Activated CD4-positive, alpha-beta memory T cell treated with anti-CD3 and anti-CD28 coated beads, Interleukin-2, amount 10 ng/mL, durations not matched to agents 7 days and 5 days (primary cell): ENCODE measurements at regions not wholly inside any gene's neighbourhood (a gene's known extent, or its start where the extent isn't known, plus 50 kb on each side); places are given as distances from the start of the nearest gene placed in this dataset.

Source experiments
- CTCF ChIA-PET: fragments of 350-600 bp; sonication (Branson Sonifier 250); formaldehyde crosslinking; loops from one replicate; lab custom pipeline; 2021; ENCODE audit warnings: antibody characterized with exemption, inconsistent platforms; lab: Charles Lee
- POLR2A ChIA-PET: fragments of 350-600 bp; sonication (Branson Sonifier 250); formaldehyde crosslinking; loops from one replicate; lab custom pipeline; 2021; ENCODE audit warnings: antibody characterized with exemption; lab: Charles Lee
- DNase-seq: peaks from one replicate; pipeline ENCODE4 v3.0.0-alpha.2; 2020
- H3K27ac Mint-ChIP-seq: one replicate; pipeline ENCODE4 v1.8.0; 2021; ENCODE audit warnings: mild to moderate bottlenecking, mixed read lengths
- H3K27me3 Mint-ChIP-seq: one replicate; pipeline ENCODE4 v1.8.0; 2021; ENCODE audit warnings: mixed read lengths
- H3K36me3 Mint-ChIP-seq: one replicate; pipeline ENCODE4 v1.8.0; 2021; ENCODE audit warnings: low read depth, mixed read lengths
- H3K4me1 Mint-ChIP-seq: one replicate; pipeline ENCODE4 v1.8.0; 2021; ENCODE audit warnings: mixed read lengths
- H3K4me3 Mint-ChIP-seq: one replicate; pipeline ENCODE4 v1.8.0; 2021; ENCODE audit warnings: mild to moderate bottlenecking, mixed read lengths
- H3K9me3 Mint-ChIP-seq: one replicate; pipeline ENCODE4 v1.8.0; 2021; ENCODE audit warnings: mixed read lengths

DNA sequence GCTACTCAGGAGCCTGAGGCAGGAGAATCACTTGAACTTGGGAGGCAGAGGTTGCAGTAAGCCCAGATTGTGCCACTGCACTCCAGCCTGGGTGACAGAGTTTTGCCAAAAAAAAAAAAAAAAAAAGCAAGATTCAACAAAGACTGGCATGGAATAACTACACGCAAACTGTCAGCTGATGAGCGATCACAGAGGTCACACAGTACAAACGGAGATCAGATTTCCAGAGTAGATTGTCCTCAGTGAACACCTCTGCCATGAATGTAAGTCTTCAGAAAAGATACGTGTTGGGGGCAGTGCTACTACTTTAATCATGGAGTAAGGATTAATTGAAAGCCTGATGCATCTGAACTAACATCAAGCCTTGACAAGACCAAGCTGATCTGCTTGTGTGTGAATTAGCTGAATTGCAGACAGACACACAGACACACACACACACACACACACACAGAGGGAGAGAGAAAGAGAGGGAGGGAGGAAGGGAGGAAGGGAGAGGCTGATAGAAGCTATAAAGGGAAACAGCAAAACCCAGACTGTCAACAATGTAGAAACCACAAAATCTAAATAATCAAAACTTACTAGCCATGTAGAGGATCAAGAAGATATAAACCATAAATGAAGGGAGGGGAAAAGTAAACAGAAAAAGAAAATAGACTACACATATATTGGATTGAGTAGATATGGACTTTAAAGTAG, 222.9 kb upstream of the ZNF462 start:
- ChIA-PET CTCF (no interaction called here), POLR2A (no interaction called here)
- Mint-ChIP-seq H3K4me1 (no peaks in the 10 kb centered on the region), H3K36me3 (no peaks in the 10 kb centered on the region), H3K27ac (no peak overlapping the region), H3K27me3 (no peaks in the 10 kb centered on the region), H3K4me3 (no peak overlapping the region), H3K9me3 (peaks cover 12% of the 10 kb centered on the region)
- DNase-seq = no peak

DNA sequence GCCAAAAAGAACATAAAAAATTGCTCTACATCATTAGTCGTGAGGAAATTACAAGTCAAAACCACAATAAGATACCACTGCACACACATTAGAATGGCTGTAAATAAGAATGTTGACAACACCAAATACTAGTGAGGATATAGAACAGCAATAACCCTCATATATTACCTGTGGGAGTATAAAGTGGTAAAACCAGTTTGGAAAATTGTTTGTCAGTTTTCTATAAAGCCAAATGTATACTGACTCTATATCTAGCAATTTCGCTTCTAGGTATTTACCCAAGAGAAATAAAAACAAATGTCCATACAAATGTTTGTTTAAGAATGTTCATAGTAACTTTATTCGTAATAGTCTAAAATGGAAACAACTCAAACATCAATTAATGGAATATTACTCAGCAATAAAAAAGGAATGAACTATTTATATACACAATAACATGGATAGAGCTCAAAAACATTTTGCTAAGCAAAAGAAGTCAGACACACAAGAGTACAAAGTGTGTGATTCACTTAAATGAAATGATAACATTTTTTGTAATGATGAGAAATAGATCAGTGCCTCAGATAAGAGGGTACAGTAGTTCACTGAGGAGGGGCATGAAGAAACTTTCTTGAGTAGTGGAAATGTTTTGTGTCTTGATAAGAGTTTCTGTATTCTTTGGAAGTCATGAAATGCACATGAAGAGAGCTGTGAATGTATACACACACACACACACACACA, 219.6 kb upstream of the ZNF462 start:
- Mint-ChIP-seq H3K27me3 (no peaks in the 10 kb centered on the region), H3K27ac (no peak overlapping the region), H3K36me3 (no peaks in the 10 kb centered on the region), H3K4me1 (no peaks in the 10 kb centered on the region), H3K4me3 (no peak overlapping the region), H3K9me3 (peaks cover 17% of the 10 kb centered on the region)
- DNase-seq = no peak
- ChIA-PET CTCF (no interaction called here), POLR2A (no interaction called here)

DNA sequence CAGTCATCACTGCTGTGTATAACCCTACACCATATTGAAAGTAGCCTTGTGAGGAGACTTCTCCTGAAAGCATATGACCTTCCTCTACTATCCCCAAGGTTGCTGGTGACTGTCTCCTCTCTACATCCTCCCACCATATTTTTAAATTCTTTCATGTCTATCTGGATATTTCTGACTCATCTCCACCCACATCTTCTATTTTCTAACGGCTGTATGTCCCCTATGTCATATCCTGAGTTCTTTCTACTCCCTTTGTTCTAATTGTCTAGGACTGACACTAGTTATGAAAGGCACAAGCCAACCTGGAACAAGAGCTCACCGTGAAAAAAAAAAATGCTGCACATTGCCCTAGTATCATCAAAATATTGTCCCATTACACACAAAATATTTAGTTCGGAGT, 218.3 kb upstream of the ZNF462 start:
- Mint-ChIP-seq H3K27ac (no peak overlapping the region), H3K36me3 (no peaks in the 10 kb centered on the region), H3K4me1 (no peaks in the 10 kb centered on the region), H3K9me3 (peaks cover 17% of the 10 kb centered on the region), H3K27me3 (no peaks in the 10 kb centered on the region), H3K4me3 (no peak overlapping the region)
- ChIA-PET POLR2A (no interaction called here), CTCF (no interaction called here)
- no peak for DNase-seq

DNA sequence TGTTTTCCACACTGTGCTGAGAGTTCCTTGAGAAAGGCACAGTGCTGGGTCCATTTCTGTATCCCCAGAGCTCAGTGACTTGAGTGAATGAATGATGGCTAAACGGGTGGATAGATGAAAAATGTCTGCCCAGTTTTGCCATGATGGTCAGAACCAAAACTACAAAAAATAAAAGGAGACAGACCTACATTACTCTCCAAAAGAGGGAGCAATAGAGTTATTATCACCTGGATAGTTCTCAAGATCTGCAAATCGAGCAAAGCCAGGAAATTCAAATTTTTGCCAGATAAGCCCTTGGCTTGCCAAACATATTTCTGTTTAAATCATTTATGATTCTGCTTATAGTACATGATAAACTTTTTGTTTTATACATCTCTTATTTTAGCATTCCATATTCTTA, 214.2 kb upstream of the ZNF462 start:
- DNase-seq = no peak
- CTCF ChIA-PET = no interaction called here
- Mint-ChIP-seq H3K9me3 (peaks cover 14% of the 10 kb centered on the region), H3K27ac (no peak overlapping the region), H3K4me1 (no peaks in the 10 kb centered on the region), H3K27me3 (no peaks in the 10 kb centered on the region), H3K4me3 (no peak overlapping the region), H3K36me3 (no peaks in the 10 kb centered on the region)
- POLR2A ChIA-PET = no interaction called here

GRCh38 chr9:106649664-106650063, 213.3 kb upstream of the ZNF462 start:
- CTCF ChIA-PET = no interaction called here

DNA sequence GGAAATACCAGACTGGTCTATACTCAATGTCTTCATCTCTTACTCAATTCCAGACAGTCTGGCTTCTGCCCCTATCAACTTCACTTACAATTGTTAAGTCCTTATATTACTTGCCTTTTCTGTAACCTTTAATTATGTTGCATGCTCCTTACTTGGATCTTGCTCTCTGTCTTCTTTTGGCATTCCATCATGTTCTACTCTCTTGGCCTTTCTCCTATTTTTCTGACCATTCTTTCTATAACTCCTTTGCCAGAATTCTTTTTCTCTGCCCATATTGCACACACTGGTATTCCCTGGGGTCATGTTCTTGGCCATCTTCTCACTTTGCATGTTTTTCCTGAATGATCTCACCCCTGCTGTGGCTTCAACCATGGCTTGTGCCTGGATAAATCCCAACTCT, 209.8 kb upstream of the ZNF462 start:
- Mint-ChIP-seq H3K27me3 (no peaks in the 10 kb centered on the region), H3K27ac (no peak overlapping the region), H3K4me1 (no peaks in the 10 kb centered on the region), H3K4me3 (no peak overlapping the region), H3K36me3 (no peaks in the 10 kb centered on the region), H3K9me3 (peaks cover 13% of the 10 kb centered on the region)
- POLR2A ChIA-PET = no interaction called here
- DNase-seq = no peak
- CTCF ChIA-PET = no interaction called here

More at GRCh38 chr9:106649664-106650063, 213.3 kb upstream of the ZNF462 start:
- no peaks in the 10 kb centered on the region for H3K36me3 Mint-ChIP-seq
- peaks cover 17% of the 10 kb centered on the region for H3K9me3 Mint-ChIP-seq
- no peak overlapping the region for H3K4me3 Mint-ChIP-seq
- POLR2A ChIA-PET = no interaction called here
- H3K27me3 Mint-ChIP-seq = no peaks in the 10 kb centered on the region
- DNase-seq = no peak
- no peaks in the 10 kb centered on the region for H3K4me1 Mint-ChIP-seq
- no peak overlapping the region for H3K27ac Mint-ChIP-seq

- Mint-ChIP-seq H3K9me3 (peaks cover 20% of the 10 kb centered on the region), H3K27ac (no peak overlapping the region), H3K4me1 (no peaks in the 10 kb centered on the region), H3K27me3 (no peaks in the 10 kb centered on the region), H3K36me3 (no peaks in the 10 kb centered on the region), H3K4me3 (no peak overlapping the region)
- no peak for DNase-seq
- CTCF ChIA-PET = no interaction called here
- POLR2A ChIA-PET = no interaction called here
These were observed 207.0 kb upstream of the ZNF462 start for GRCh38 chr9:106655966-106656365.

DNA sequence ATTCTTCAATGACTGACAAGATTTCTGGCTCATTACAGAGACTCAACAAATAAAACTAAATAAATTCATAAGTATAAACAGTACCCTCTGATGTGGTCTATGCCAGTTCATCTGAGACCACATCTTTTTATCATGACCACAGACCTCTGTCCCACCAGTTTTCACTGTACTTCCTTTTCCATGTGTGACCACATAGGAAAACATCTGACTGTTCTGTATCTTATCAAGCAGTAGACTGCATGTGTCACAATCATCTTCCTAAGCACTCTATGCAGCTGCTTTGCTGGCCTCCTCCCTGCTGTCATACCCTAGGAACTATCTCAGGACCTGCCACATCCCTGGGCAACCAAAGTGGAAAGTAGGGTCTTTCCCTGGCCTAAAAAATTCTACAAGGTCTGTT, 205.0 kb upstream of the ZNF462 start:
- H3K4me3 Mint-ChIP-seq = no peak overlapping the region
- DNase-seq = no peak
- H3K4me1 Mint-ChIP-seq = no peaks in the 10 kb centered on the region
- H3K36me3 Mint-ChIP-seq = no peaks in the 10 kb centered on the region
- no peaks in the 10 kb centered on the region for H3K27me3 Mint-ChIP-seq
- CTCF ChIA-PET = no interaction called here
- H3K9me3 Mint-ChIP-seq = peaks cover 19% of the 10 kb centered on the region
- POLR2A ChIA-PET = no interaction called here
- H3K27ac Mint-ChIP-seq = no peak overlapping the region

GRCh38 chr9:106668534-106668933, 194.4 kb upstream of the ZNF462 start:
- no peaks in the 10 kb centered on the region for H3K36me3 Mint-ChIP-seq

DNA sequence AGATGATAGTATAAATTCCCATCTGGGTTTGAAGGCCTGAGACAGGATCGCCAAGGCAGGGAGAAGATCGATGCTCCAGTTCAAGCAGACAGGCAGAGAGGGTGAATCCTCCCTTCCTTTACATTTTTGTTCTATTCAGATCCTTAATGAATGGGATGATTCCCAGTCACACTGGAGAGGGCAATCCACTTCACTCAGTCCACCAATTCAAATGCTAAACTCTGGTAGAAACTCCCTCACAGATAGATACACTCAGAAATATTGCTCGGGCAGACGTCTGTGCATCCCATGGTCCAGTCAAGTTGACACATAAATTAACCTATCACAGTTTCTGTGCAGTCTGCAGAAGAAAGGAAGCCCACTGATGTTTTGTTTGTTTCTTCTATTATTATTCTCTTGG, 193.1 kb upstream of the ZNF462 start:
- POLR2A ChIA-PET = no interaction called here
- Mint-ChIP-seq H3K4me3 (no peak overlapping the region), H3K27ac (no peak overlapping the region), H3K36me3 (no peaks in the 10 kb centered on the region), H3K4me1 (no peaks in the 10 kb centered on the region), H3K27me3 (no peaks in the 10 kb centered on the region), H3K9me3 (peaks cover 2% of the 10 kb centered on the region)
- CTCF ChIA-PET = no interaction called here
- DNase-seq = no peak

More at GRCh38 chr9:106668534-106668933, 194.4 kb upstream of the ZNF462 start:
- peaks cover 2% of the 10 kb centered on the region for H3K9me3 Mint-ChIP-seq
- CTCF ChIA-PET = no interaction called here
- no peaks in the 10 kb centered on the region for H3K4me1 Mint-ChIP-seq
- H3K4me3 Mint-ChIP-seq = no peak overlapping the region
- POLR2A ChIA-PET = no interaction called here
- H3K27me3 Mint-ChIP-seq = no peaks in the 10 kb centered on the region
- no peak for DNase-seq
- H3K27ac Mint-ChIP-seq = no peak overlapping the region

GRCh38 chr9:106670418-106670817, 192.5 kb upstream of the ZNF462 start:
- H3K27me3 Mint-ChIP-seq = no peaks in the 10 kb centered on the region
- CTCF ChIA-PET = no interaction called here
- POLR2A ChIA-PET = no interaction called here
- H3K4me1 Mint-ChIP-seq = no peaks in the 10 kb centered on the region
- H3K9me3 Mint-ChIP-seq = peaks cover 4% of the 10 kb centered on the region
- no peak overlapping the region for H3K27ac Mint-ChIP-seq
- H3K4me3 Mint-ChIP-seq = no peak overlapping the region
- DNase-seq = no peak
- no peaks in the 10 kb centered on the region for H3K36me3 Mint-ChIP-seq

DNA sequence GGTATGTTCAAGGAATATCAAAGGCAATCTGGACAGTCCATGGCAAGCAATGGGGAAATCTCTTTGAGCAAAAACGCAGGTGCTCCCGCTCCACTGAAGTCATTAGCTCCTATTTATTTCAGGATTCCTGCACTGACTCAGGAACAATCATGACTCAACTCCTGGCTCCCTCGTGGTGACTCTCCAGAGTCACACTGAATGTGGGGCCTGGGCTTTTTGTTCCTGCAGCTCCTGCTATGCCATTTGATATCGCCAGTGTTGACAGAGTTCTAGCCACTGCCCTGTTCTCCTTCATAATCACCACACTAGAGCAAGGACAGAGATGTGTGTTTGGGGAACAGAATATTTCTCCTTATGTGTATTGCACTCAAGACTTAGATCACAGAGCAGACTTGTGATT, 187.2 kb upstream of the ZNF462 start:
- Mint-ChIP-seq H3K9me3 (peaks cover 11% of the 10 kb centered on the region), H3K27ac (no peak overlapping the region), H3K36me3 (no peaks in the 10 kb centered on the region), H3K27me3 (no peaks in the 10 kb centered on the region), H3K4me3 (no peak overlapping the region), H3K4me1 (no peaks in the 10 kb centered on the region)
- ChIA-PET POLR2A (interaction anchor here (0.6 kb wide), 1 partner anchor 41 kb away, joined by 3 read pairs; no protein-coding TSS in a partner anchor), CTCF (no interaction called here)
- no peak for DNase-seq

GRCh38 chr9:106677374-106677773, 185.6 kb upstream of the ZNF462 start:
- H3K27me3 Mint-ChIP-seq = no peaks in the 10 kb centered on the region
- peaks cover 17% of the 10 kb centered on the region for H3K9me3 Mint-ChIP-seq
- ChIA-PET POLR2A (no interaction called here), CTCF (no interaction called here)
- no peak overlapping the region for H3K27ac Mint-ChIP-seq
- H3K4me3 Mint-ChIP-seq = no peak overlapping the region
- DNase-seq = no peak
- H3K4me1 Mint-ChIP-seq = no peaks in the 10 kb centered on the region
- no peaks in the 10 kb centered on the region for H3K36me3 Mint-ChIP-seq

DNA sequence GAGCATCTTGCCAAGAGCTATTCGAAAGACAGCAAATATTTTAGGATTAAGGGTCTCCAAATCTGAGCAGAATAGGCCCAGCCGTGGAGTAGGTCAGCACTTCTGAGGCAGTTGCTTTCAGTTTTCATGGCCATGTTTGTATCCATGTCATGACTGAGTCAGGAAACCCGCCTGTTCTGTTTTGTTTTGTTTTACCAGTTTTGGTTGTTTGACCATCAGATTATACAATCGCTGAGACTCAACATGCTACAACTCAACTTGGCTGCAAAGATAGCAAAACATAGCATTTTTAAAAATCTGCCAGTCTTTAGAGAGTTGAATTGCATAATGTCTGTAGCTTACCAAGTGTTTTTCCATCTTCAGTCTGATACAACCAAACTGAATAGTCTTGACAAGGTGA, 185.1 kb upstream of the ZNF462 start:
- ChIA-PET POLR2A (no interaction called here), CTCF (no interaction called here)
- H3K27me3 Mint-ChIP-seq = no peaks in the 10 kb centered on the region
- peaks cover 14% of the 10 kb centered on the region for H3K9me3 Mint-ChIP-seq
- DNase-seq = no peak
- H3K4me3 Mint-ChIP-seq = no peak overlapping the region
- H3K36me3 Mint-ChIP-seq = no peaks in the 10 kb centered on the region
- H3K4me1 Mint-ChIP-seq = no peaks in the 10 kb centered on the region
- H3K27ac Mint-ChIP-seq = no peak overlapping the region
